ENCODE measurements at regions not wholly inside any gene's neighbourhood (a gene's known extent, or its start where the extent isn't known, plus 50 kb on each side); places are given as distances from the start of the nearest gene placed in this dataset.

DNA sequence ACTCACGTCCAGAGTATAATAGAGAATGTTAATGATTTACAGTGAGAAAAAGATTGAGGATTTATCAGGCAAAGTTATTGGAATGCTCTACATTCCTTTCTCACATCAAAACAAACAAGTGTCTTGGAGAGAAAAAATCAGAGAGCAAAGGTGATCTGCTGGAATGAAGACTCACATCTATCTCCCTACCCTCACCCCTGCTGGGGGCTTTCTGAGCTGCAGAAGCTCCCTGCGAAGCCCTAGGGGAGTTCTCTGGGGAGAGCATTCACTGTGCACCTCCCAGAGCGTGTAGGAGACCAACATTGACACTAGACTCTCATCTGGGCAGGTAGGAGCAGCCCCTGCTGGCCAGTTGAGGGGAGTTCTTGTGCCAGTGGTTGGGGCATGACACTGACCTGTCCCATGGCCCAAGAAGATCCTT lies 76.6 kb upstream of the ADAMTS16 start:
- no peak for DNase-seq (ENCODE audit: low read depth)

DNA sequence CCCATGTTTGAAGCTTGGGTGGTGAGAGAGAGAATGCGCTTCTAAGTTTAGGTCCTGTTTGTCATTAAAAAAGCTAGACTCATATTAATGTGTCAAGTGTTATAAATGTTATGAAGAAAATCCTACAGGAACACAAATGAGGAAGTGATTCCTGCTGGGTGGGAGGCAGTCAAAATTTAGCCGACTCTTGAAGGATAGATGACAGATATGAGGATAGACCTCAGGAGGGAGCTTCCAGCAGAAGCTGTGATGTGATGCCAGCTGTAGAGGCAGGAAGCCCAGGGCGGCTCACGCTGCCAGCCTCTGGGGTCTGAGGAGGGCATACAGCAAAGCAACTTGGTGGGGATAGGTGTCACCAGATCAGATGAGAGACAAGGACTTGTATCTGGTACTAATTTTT lies 74.7 kb upstream of the ADAMTS16 start:
- no peak for DNase-seq (ENCODE audit: low read depth)

DNA sequence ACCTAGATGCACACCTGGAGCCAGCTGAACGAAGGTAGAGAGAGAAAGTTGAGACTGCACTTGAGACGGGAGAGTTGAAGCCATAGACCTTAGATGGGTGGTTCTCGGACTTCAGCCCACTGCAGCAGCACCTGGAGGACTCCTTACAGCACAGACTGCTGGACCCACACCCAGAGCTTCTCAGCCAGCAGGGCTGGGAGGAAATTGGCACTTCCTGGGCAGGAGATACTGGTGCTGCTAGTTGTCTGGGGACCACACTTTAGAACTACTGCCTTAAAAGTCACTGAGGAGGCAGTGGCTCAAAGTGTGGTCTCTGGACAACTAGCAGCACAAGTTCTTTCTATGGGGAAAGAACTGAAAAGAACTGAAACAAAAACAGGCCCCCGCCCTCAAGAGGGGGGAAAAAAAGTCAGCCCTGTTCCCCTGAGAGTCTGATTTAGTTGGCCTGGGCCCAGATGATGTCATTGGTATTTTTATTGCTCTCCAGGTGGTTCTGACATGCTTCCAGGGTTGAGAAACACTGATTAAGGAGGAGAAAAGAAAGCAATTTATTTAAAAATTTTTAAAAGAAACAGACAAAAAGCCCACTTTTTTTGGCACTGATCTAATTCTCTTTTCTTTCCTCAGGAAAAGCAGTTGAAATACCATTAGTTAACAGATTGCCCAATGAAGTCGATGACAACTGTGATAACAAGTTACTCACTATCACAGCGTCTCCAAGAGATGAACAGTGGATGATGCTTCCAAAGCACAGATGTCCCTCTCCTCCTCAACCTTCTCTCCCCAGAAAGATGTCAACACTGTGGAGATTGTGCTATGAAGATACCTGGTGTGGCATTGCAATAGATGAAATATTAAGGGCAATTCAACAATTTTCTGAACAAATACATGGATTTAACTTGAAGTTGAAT lies 73.6 kb upstream of the ADAMTS16 start:
- no peak for DNase-seq (ENCODE audit: low read depth)

DNA sequence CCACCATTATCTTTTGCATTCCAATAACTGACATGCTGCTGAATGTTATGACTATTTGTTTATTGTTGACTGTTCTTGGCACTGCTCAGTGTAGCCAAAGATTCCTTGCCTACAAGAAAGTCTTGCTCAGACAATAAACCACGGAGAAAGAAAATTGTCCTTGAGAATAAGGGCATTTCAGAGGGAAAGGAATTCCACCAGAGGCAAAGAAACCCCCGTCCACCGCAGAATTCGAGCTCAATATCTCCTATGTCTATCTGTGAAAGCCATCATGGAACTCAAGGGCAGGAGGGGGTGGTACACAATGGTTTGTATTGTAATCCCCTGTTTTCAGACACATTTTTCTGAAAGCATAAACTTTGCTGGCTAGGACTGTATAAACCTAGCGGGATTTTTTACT lies 70.3 kb upstream of the ADAMTS16 start:
- DNase-seq (ENCODE audit: low read depth) = no peak

DNA sequence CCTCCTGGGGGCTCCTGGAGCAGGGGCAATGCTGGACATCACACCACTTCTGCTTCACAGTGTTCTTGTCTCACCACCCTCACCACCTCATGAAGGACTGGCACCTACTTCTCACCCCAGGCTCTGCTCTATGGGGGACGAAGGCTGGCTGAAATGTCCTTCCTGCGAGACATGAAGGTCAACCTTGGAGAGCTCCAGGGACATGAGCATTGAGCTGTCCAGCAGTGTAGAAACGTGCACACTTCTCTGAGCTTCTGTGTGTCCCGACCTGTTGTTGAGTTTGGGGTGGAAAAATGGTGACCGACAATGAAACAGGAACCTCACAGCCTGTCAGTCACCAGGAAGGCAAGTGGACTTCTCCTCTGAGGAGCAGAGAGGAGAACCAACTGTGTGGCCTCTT lies 68.6 kb upstream of the ADAMTS16 start:
- no peak for DNase-seq (ENCODE audit: low read depth)

DNA sequence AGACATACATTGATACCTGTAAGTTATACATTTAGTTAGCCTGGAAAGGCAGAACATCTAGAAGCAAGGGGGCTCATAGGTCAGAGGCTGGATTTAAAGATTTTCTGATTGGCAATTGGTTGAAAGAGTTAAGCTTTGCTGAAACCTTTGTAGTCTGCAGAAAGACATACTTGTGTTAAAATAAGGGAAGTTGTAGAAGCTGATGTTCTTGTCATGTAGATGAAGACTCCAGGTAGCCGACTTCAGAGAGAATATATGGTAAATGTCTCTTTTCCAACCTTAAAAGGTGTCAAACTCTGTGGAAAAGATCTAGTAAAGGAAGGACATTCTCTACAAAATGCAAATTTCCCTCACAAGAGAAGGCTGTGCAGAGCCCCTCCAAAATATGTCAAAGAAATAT lies 62.9 kb upstream of the ADAMTS16 start:
- no peak for DNase-seq (ENCODE audit: low read depth)

DNA sequence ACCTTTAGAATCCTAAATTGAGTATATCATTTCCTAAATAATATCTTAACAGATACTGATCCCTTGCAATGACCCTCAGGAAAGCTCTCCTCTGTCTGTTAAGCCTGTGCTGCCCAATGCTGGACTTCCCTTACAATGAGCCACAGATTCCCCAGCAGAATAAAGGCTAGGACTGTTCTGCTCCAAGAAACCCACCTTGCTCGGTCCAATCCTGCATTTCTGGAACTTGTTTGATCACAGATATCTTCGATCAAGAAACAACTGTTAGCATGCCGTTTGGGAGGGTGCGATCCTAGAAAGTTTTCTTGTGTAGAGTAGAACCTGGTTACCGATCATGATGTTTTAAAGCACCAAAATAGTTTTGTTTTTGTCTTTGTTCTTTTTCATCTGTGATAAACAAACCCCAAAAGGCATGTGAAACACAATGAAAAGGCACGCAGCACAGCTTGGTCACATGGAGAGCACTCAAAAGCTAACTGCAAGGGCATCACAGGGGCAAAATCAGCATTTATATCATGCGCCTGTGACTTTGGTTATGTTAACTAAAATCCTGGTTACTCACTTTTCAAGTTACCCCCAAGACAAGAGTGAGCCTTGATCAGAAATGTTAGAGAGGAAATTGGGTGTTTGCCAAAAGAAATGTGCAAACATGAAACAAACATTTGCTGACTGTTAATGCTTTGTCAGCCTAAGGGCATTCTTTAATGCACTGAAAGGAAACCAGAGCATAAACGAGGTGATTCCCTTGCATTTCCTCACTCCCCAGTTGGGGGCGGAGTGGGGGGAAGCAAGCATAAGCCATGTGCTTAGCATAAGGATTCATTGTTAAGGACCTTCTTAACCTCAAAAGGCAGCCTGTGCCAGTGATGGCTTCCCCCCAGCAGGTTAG lies 61.9 kb upstream of the ADAMTS16 start:
- DNase-seq (ENCODE audit: low read depth) = no peak

DNA sequence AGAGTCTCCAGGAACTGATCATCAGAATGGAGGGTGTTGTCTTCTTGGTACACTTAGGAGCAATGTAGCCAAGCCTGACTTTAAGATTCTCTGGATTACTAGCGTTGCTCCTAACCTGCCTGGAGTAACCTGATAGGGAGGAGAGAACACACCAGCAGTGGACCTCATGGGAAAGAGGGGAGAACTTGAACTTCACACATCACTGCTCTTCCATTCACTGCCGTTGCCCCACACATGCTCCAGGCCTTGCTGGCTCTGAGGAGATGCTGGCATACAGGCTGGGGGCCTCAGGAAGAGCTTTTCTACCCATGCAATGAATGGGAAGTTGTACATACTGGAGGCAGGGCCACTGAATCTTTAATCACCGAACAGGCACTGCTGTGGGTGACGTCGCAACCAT lies 60.3 kb upstream of the ADAMTS16 start:
- no peak for DNase-seq (ENCODE audit: low read depth)

DNA sequence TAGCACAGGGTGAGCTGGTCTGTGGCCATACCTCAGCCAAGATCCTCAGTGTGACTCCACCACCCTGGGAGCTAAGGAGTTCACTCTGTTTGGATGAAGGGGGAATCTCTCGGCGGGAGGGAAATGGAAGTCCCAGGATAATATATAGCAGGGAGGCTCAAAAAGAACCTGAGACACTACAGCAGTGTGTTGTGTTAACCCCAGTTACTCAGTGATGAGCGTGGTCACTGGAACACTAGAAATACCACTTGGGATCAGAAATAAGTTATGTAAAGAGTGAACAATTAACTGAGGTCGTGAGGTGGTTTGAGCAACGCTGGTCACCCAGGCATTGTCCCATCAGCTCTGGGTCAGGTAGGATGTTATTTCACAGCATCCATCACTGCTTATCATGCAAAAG lies 59.3 kb upstream of the ADAMTS16 start:
- no peak for DNase-seq (ENCODE audit: low read depth)

DNA sequence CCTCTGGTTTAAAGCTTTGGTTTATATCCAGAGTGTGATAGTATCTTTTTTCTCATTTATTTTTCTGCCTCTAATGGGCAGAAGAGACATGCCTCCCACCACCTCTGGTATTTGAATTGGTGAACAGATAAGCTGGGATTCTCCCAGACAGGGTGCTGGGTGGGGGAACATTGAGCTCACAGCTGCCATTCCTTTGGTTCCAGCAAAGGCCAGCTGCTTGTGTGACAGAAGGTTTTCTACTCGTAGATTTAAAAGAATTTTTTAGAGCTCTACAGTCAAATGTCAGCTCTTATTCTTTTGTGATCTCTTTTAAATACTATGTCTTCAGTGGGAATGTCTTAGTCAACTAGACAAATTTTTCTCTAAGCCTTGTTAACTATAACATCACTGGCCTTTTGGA lies 54.7 kb upstream of the ADAMTS16 start:
- DNase-seq (ENCODE audit: low read depth) = no peak

DNA sequence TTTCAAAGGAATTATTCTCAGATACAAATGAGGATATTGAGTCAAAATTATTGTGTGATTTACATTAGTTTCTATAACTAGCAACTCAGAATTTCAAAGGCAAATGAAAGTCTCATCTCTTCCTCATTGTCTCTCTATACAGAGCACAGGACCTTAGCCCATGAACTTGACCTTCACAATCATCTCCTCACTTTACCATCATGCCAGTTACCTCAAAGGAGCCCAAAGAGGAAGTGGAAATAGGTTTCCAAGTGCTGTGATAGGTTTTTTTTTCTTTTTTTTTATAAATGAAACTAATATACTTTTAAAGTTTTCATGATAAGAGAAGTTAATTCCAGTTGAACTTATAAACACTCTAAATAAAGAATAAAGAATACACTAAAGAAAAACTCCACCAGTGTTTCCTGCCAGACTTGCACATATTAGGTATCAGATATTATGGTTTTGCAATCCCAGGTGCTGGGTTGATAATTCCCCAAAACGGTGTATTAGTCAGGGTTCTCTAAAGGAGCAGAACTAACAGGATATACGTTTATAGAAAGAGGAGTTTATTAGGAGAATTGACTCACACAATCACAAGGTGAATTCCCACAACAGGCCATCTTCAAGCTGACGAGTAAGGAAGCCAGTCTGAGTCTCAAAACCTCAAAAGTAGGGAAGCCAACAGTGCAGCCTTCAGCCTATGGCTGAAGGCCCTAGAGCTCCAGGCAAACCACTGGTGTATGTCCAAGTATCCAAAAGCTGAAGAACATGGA lies 50.1 kb upstream of the ADAMTS16 start:
- no peak for DNase-seq (ENCODE audit: low read depth)

Measured in EH (cell line).